DMS153 treated with DMSO at 0.1 percent for 48 hours (cell line): ENCODE measurements at regions not wholly inside any gene's neighbourhood (a gene's known extent, or its start where the extent isn't known, plus 50 kb on each side); places are given as distances from the start of the nearest gene placed in this dataset.
A peak's percentile ranks its signal among the peaks of the same experiment; 100 is the strongest.
"Not testable (repeated sequence)": the region's sequence is repeated elsewhere in the genome, so short reads cannot be mapped to it uniquely, and the experiment has no call there.

Source experiments
- DNase-seq: peaks from one replicate; lab custom pipeline; 2025; ENCODE audit not compliant: unreplicated experiment; lab: John Stamatoyannopoulos, UW

GRCh38 chr6:81565071-81565470, 187.4 kb downstream of the TENT5A start:
- no peak for DNase-seq

GRCh38 chr6:81564470-81565068, 187.9 kb downstream of the TENT5A start:
- DNase-seq: no peak

- peak; percentile 47 for DNase-seq
Measured at GRCh38 chr6:81562169-81562568, 190.3 kb downstream of the TENT5A start.

GRCh38 chr6:81561731-81562130, 190.8 kb downstream of the TENT5A start:
- DNase-seq: no peak

- DNase-seq: peak; percentile 80
Measured at GRCh38 chr6:81561071-81561564, 191.4 kb downstream of the TENT5A start.

GRCh38 chr6:81557811-81558210, 194.7 kb downstream of the TENT5A start:
- no peak for DNase-seq

GRCh38 chr6:81556551-81556950, 195.9 kb downstream of the TENT5A start:
- no peak for DNase-seq

- DNase-seq: no peak
Measured at GRCh38 chr6:81553216-81553615, 199.3 kb downstream of the TENT5A start.

- no peak for DNase-seq
Measured at GRCh38 chr6:81552644-81553043, 199.8 kb downstream of the TENT5A start.

GRCh38 chr6:81547149-81547548, 205.3 kb downstream of the TENT5A start:
- DNase-seq: peak; percentile 59

- DNase-seq: no peak
Measured at GRCh38 chr6:81534934-81535465, 217.5 kb downstream of the TENT5A start.

GRCh38 chr6:81531869-81532561, 220.5 kb downstream of the TENT5A start:
- no peak for DNase-seq

- no peak for DNase-seq
Measured at GRCh38 chr6:81517455-81517854, 235.0 kb downstream of the TENT5A start.

- DNase-seq: no peak
Measured at GRCh38 chr6:81515562-81516453, 236.7 kb downstream of the TENT5A start.

GRCh38 chr6:81514195-81514594, 238.3 kb downstream of the TENT5A start:
- not testable (repeated sequence) for DNase-seq

- no peak for DNase-seq
Measured at GRCh38 chr6:81511423-81511822, 241.1 kb downstream of the TENT5A start.

- no peak for DNase-seq
Measured at GRCh38 chr6:81495999-81496398, 256.5 kb downstream of the TENT5A start.

- DNase-seq: no peak
Measured at GRCh38 chr6:81491454-81492101, 260.9 kb downstream of the TENT5A start.

- DNase-seq: no peak
Measured at GRCh38 chr6:81487489-81487888, 265.0 kb downstream of the TENT5A start.

GRCh38 chr6:81486234-81486633, 266.2 kb downstream of the TENT5A start:
- no peak for DNase-seq

- DNase-seq: no peak
Measured at GRCh38 chr6:81485395-81485794, 267.1 kb downstream of the TENT5A start.
